WTC11 (cell line): ENCODE measurements at regions not wholly inside any gene's neighbourhood (a gene's known extent, or its start where the extent isn't known, plus 50 kb on each side); places are given as distances from the start of the nearest gene placed in this dataset.

ENCODE experiments used
- ATAC-seq: fragments of 200-7000 bp; cut with Tn5 transposase; 2 replicates; pipeline ENCODE4 v1.10.0; 2021; ENCODE audit warnings: mild to moderate bottlenecking, moderate library complexity
- CTCF ChIA-PET: fragments of 300-600 bp; sonication (Branson Sonifier 250); formaldehyde crosslinking; loops from one replicate; lab custom pipeline; 2021; ENCODE audit warnings: antibody characterized with exemption; lab: Charles Lee
- POLR2A ChIA-PET: fragments of 350-600 bp; sonication (Branson Sonifier 250); formaldehyde crosslinking; loops from one replicate; lab custom pipeline; 2021; ENCODE audit warnings: antibody characterized with exemption; lab: Charles Lee
- DNase-seq: peaks from one replicate; pipeline ENCODE4 v3.0.0; 2021; ENCODE audit warnings: low spot score
- H3K27ac Mint-ChIP-seq: 2 replicates; pipeline ENCODE4 v1.8.0; 2021; ENCODE audit warnings: mixed read lengths
- H3K27me3 Mint-ChIP-seq: 2 replicates; pipeline ENCODE4 v1.8.0; 2021; ENCODE audit warnings: low read depth, mild to moderate bottlenecking, moderate library complexity, mixed read lengths
- H3K36me3 Mint-ChIP-seq: 2 replicates; pipeline ENCODE4 v1.8.0; 2021; ENCODE audit warnings: mixed read lengths
- H3K4me1 Mint-ChIP-seq: 2 replicates; pipeline ENCODE4 v1.8.0; 2022; ENCODE audit warnings: mixed read lengths
- H3K4me3 Mint-ChIP-seq: 2 replicates; pipeline ENCODE4 v1.8.0; 2021; ENCODE audit warnings: mild to moderate bottlenecking, moderate library complexity, mixed read lengths
- H3K9me3 Mint-ChIP-seq: 2 replicates; pipeline ENCODE4 v1.8.0; 2021; ENCODE audit warnings: mixed read lengths
- AR ChIP-seq: fragments of 250-450 bp; sonication (Bioruptor Pico); IDR thresholded peaks from 2 replicates; pipeline ENCODE4 v1.9.0; 2021; ENCODE audit warnings: mild to moderate bottlenecking
- FOXK1 ChIP-seq: sonication (generic); formaldehyde crosslinking; IDR thresholded peaks from 2 replicates; pipeline ENCODE4 v1.8.0; 2022; ENCODE audit warnings: mild to moderate bottlenecking, moderate library complexity, missing genetic modification reagents
- MAX ChIP-seq: sonication (generic); formaldehyde crosslinking; IDR thresholded peaks from 2 replicates; pipeline ENCODE4 v1.8.0; 2022; ENCODE audit warnings: mild to moderate bottlenecking, missing genetic modification reagents
- TEAD1 ChIP-seq: sonication (generic); formaldehyde crosslinking; IDR thresholded peaks from 2 replicates; pipeline ENCODE4 v1.8.0; 2022; ENCODE audit warnings: mild to moderate bottlenecking, missing genetic modification reagents
- USF1 ChIP-seq: sonication (generic); formaldehyde crosslinking; IDR thresholded peaks from 2 replicates; pipeline ENCODE4 v1.8.0; 2022; ENCODE audit warnings: mild to moderate bottlenecking, missing genetic modification reagents
- ZBTB43 ChIP-seq: sonication (generic); formaldehyde crosslinking; IDR thresholded peaks from 2 replicates; pipeline ENCODE4 v1.8.1; 2023; ENCODE audit warnings: mild to moderate bottlenecking, missing genetic modification reagents
- ZNF423 ChIP-seq: fragments of 250-450 bp; sonication (Bioruptor Pico); IDR thresholded peaks from 2 replicates; pipeline ENCODE4 v2.1.2; 2022; ENCODE audit warnings: mild to moderate bottlenecking, moderate library complexity
- TF ChIP-seq, protein P1 (sequence below): sonication (generic); formaldehyde crosslinking; IDR thresholded peaks from 2 replicates; pipeline ENCODE4 v1.8.1; 2022; ENCODE audit warnings: low read depth, missing genetic modification reagents, borderline replicate concordance
- TF ChIP-seq, protein P2 (sequence below): sonication (generic); formaldehyde crosslinking; IDR thresholded peaks from 2 replicates; pipeline ENCODE4 v1.8.1; 2023; ENCODE audit warnings: mild to moderate bottlenecking, missing genetic modification reagents, borderline replicate concordance
- TF ChIP-seq, protein P3 (sequence below): fragments of 250-450 bp; sonication (Bioruptor Pico); IDR thresholded peaks from 2 replicates; pipeline ENCODE4 v1.9.0; 2021; ENCODE audit warnings: mild to moderate bottlenecking, borderline replicate concordance
- TF ChIP-seq, protein P4 (sequence below): sonication (generic); formaldehyde crosslinking; IDR thresholded peaks from 2 replicates; pipeline ENCODE4 v1.8.0; 2022; ENCODE audit warnings: mild to moderate bottlenecking, missing genetic modification reagents
- TF ChIP-seq, protein P5 (sequence below): sonication (generic); formaldehyde crosslinking; IDR thresholded peaks from 2 replicates; pipeline ENCODE4 v1.8.0; 2022; ENCODE audit warnings: missing genetic modification reagents
- TF ChIP-seq, protein P6 (sequence below): fragments of 250-450 bp; sonication (Bioruptor Pico); IDR thresholded peaks from 2 replicates; pipeline ENCODE4 v2.1.2; 2022; ENCODE audit warnings: mild to moderate bottlenecking, moderate library complexity

- Mint-ChIP-seq H3K4me3 (no peak overlapping the region), H3K9me3 (peaks cover 10% of the 10 kb centered on the region), H3K36me3 (no peaks in the 10 kb centered on the region), H3K4me1 (peaks cover 26% of the 10 kb centered on the region), H3K27me3 (no peaks in the 10 kb centered on the region), H3K27ac (no peak overlapping the region)
- POLR2A ChIA-PET = no interaction called here
- no peak for ATAC-seq
- no peak for DNase-seq
- CTCF ChIA-PET = no interaction called here
- TF ChIP-seq, protein P1, sequence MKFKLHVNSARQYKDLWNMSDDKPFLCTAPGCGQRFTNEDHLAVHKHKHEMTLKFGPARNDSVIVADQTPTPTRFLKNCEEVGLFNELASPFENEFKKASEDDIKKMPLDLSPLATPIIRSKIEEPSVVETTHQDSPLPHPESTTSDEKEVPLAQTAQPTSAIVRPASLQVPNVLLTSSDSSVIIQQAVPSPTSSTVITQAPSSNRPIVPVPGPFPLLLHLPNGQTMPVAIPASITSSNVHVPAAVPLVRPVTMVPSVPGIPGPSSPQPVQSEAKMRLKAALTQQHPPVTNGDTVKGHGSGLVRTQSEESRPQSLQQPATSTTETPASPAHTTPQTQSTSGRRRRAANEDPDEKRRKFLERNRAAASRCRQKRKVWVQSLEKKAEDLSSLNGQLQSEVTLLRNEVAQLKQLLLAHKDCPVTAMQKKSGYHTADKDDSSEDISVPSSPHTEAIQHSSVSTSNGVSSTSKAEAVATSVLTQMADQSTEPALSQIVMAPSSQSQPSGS = no peak
- TF ChIP-seq ZNF423 (CRISPR knock-in tag) (no peak), MAX (CRISPR knock-in tag) (no peak), TEAD1 (CRISPR knock-in tag) (no peak), ZBTB43 (CRISPR knock-in tag) (no peak), USF1 (CRISPR knock-in tag) (no peak), FOXK1 (no peak), AR (CRISPR knock-in tag) (no peak)
- TF ChIP-seq, protein P2, sequence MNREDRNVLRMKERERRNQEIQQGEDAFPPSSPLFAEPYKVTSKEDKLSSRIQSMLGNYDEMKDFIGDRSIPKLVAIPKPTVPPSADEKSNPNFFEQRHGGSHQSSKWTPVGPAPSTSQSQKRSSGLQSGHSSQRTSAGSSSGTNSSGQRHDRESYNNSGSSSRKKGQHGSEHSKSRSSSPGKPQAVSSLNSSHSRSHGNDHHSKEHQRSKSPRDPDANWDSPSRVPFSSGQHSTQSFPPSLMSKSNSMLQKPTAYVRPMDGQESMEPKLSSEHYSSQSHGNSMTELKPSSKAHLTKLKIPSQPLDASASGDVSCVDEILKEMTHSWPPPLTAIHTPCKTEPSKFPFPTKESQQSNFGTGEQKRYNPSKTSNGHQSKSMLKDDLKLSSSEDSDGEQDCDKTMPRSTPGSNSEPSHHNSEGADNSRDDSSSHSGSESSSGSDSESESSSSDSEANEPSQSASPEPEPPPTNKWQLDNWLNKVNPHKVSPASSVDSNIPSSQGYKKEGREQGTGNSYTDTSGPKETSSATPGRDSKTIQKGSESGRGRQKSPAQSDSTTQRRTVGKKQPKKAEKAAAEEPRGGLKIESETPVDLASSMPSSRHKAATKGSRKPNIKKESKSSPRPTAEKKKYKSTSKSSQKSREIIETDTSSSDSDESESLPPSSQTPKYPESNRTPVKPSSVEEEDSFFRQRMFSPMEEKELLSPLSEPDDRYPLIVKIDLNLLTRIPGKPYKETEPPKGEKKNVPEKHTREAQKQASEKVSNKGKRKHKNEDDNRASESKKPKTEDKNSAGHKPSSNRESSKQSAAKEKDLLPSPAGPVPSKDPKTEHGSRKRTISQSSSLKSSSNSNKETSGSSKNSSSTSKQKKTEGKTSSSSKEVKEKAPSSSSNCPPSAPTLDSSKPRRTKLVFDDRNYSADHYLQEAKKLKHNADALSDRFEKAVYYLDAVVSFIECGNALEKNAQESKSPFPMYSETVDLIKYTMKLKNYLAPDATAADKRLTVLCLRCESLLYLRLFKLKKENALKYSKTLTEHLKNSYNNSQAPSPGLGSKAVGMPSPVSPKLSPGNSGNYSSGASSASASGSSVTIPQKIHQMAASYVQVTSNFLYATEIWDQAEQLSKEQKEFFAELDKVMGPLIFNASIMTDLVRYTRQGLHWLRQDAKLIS (CRISPR knock-in tag) = no peak
- TF ChIP-seq, protein P3, sequence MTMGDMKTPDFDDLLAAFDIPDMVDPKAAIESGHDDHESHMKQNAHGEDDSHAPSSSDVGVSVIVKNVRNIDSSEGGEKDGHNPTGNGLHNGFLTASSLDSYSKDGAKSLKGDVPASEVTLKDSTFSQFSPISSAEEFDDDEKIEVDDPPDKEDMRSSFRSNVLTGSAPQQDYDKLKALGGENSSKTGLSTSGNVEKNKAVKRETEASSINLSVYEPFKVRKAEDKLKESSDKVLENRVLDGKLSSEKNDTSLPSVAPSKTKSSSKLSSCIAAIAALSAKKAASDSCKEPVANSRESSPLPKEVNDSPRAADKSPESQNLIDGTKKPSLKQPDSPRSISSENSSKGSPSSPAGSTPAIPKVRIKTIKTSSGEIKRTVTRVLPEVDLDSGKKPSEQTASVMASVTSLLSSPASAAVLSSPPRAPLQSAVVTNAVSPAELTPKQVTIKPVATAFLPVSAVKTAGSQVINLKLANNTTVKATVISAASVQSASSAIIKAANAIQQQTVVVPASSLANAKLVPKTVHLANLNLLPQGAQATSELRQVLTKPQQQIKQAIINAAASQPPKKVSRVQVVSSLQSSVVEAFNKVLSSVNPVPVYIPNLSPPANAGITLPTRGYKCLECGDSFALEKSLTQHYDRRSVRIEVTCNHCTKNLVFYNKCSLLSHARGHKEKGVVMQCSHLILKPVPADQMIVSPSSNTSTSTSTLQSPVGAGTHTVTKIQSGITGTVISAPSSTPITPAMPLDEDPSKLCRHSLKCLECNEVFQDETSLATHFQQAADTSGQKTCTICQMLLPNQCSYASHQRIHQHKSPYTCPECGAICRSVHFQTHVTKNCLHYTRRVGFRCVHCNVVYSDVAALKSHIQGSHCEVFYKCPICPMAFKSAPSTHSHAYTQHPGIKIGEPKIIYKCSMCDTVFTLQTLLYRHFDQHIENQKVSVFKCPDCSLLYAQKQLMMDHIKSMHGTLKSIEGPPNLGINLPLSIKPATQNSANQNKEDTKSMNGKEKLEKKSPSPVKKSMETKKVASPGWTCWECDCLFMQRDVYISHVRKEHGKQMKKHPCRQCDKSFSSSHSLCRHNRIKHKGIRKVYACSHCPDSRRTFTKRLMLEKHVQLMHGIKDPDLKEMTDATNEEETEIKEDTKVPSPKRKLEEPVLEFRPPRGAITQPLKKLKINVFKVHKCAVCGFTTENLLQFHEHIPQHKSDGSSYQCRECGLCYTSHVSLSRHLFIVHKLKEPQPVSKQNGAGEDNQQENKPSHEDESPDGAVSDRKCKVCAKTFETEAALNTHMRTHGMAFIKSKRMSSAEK (CRISPR knock-in tag) = no peak
- TF ChIP-seq, protein P4, sequence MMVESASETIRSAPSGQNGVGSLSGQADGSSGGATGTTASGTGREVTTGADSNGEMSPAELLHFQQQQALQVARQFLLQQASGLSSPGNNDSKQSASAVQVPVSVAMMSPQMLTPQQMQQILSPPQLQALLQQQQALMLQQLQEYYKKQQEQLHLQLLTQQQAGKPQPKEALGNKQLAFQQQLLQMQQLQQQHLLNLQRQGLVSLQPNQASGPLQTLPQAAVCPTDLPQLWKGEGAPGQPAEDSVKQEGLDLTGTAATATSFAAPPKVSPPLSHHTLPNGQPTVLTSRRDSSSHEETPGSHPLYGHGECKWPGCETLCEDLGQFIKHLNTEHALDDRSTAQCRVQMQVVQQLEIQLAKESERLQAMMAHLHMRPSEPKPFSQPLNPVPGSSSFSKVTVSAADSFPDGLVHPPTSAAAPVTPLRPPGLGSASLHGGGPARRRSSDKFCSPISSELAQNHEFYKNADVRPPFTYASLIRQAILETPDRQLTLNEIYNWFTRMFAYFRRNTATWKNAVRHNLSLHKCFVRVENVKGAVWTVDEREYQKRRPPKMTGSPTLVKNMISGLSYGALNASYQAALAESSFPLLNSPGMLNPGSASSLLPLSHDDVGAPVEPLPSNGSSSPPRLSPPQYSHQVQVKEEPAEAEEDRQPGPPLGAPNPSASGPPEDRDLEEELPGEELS = no peak
- TF ChIP-seq, protein P5, sequence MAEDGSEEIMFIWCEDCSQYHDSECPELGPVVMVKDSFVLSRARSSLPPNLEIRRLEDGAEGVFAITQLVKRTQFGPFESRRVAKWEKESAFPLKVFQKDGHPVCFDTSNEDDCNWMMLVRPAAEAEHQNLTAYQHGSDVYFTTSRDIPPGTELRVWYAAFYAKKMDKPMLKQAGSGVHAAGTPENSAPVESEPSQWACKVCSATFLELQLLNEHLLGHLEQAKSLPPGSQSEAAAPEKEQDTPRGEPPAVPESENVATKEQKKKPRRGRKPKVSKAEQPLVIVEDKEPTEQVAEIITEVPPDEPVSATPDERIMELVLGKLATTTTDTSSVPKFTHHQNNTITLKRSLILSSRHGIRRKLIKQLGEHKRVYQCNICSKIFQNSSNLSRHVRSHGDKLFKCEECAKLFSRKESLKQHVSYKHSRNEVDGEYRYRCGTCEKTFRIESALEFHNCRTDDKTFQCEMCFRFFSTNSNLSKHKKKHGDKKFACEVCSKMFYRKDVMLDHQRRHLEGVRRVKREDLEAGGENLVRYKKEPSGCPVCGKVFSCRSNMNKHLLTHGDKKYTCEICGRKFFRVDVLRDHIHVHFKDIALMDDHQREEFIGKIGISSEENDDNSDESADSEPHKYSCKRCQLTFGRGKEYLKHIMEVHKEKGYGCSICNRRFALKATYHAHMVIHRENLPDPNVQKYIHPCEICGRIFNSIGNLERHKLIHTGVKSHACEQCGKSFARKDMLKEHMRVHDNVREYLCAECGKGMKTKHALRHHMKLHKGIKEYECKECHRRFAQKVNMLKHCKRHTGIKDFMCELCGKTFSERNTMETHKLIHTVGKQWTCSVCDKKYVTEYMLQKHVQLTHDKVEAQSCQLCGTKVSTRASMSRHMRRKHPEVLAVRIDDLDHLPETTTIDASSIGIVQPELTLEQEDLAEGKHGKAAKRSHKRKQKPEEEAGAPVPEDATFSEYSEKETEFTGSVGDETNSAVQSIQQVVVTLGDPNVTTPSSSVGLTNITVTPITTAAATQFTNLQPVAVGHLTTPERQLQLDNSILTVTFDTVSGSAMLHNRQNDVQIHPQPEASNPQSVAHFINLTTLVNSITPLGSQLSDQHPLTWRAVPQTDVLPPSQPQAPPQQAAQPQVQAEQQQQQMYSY = no peak
- TF ChIP-seq, protein P6, sequence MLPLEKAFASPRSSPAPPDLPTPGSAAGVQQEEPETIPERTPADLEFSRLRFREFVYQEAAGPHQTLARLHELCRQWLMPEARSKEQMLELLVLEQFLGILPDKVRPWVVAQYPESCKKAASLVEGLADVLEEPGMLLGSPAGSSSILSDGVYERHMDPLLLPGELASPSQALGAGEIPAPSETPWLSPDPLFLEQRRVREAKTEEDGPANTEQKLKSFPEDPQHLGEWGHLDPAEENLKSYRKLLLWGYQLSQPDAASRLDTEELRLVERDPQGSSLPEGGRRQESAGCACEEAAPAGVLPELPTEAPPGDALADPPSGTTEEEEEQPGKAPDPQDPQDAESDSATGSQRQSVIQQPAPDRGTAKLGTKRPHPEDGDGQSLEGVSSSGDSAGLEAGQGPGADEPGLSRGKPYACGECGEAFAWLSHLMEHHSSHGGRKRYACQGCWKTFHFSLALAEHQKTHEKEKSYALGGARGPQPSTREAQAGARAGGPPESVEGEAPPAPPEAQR (CRISPR knock-in tag) = no peak
Observed at GRCh38 chr13:67857581-67858310, 627.6 kb upstream of the PCDH9 start.
